ENCODE measurements at regions not wholly inside any gene's neighbourhood (a gene's known extent, or its start where the extent isn't known, plus 50 kb on each side); places are given as distances from the start of the nearest gene placed in this dataset.

DNA sequence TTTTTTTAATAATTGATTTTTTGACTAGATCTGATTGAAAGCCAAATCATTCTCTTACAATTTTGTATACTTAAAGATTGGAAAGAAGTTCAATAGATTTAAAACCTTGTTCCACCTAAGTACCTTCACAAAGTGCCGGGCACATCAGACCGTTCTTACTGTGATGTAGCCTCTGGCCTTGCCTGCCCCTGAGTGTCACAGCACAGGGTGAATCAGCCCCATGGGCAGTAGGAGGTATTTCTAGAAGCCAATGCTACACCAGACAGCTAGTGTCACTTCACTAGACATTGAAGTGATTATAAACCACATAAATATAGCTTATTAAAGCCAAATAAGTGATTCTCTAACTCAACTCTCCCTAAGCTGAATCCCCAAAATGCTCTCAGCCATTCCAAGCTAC, 131.3 kb downstream of the LACC1 start:
- H3K36me3 Mint-ChIP-seq (ENCODE audit: low read depth): no peaks in the 10 kb centered on the region
- DNase-seq (ENCODE audit: low read depth, low spot score): no peak

DNA sequence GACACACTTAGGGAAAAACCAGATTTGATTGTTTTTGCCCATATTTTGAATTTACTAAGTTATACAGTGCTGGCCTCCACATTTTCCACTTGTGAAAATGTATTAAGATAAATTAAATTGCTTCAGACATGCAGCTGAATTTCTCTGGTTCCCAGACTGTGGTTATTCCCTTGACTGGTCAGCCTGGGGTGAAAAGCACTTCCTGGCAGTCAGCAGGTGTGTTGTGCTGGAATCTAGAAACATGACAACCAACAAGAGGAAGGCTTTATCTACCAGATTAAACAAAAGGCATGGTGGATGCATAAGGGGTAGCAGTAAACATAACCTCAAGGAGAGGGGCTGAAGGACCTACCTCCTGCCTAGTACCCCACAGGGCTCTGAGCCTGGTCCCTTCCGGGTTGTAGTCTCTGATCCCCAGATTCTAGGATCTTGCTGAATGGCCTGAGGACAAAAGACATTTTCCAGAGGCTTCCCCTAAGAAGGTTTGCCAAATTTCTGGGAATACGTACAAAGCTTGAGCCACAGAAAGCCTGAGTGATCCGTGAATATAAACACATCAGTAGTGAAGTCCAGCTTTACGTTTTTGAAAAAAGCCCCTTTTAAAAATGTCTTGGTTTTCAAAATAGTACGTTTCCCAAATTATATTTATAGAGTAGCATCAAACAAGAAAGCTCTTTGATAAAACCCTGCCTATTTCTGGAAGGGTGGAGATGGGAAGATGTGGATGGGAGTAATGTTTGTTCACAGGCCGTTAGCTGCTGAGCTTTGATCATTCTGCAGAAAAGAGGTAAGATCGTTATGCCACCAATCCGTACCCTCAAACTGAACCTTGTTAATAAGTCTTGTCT, 133.4 kb downstream of the LACC1 start:
- Mint-ChIP-seq H3K4me3 (no peak overlapping the region), H3K36me3 (ENCODE audit: low read depth) (no peaks in the 10 kb centered on the region), H3K4me1 (peaks cover 20% of the 10 kb centered on the region), H3K27ac (ENCODE audit: unreplicated experiment) (no peak overlapping the region), H3K9me3 (no peaks in the 10 kb centered on the region), H3K27me3 (ENCODE audit: low read depth) (no peaks in the 10 kb centered on the region)
- TF ChIP-seq CTCF (conservative IDR thresholded peaks at IDR 0.05): no peak
- no peak for DNase-seq (ENCODE audit: low read depth, low spot score)

More for the DNA sequence above, 131.3 kb downstream of the LACC1 start:
- peaks cover 10% of the 10 kb centered on the region for H3K4me1 Mint-ChIP-seq
- H3K9me3 Mint-ChIP-seq: peaks cover 4% of the 10 kb centered on the region
- H3K27ac Mint-ChIP-seq (ENCODE audit: unreplicated experiment): no peak overlapping the region
- no peak overlapping the region for H3K4me3 Mint-ChIP-seq
- no peaks in the 10 kb centered on the region for H3K27me3 Mint-ChIP-seq (ENCODE audit: low read depth)
- no peak for TF ChIP-seq CTCF (conservative IDR thresholded peaks at IDR 0.05)

- H3K36me3 Mint-ChIP-seq (ENCODE audit: low read depth): no peaks in the 10 kb centered on the region
- peaks cover 25% of the 10 kb centered on the region for H3K4me1 Mint-ChIP-seq
- no peak for DNase-seq (ENCODE audit: low read depth, low spot score)
- no peak overlapping the region for H3K4me3 Mint-ChIP-seq
- no peak for TF ChIP-seq CTCF (conservative IDR thresholded peaks at IDR 0.05)
- no peaks in the 10 kb centered on the region for H3K9me3 Mint-ChIP-seq
- H3K27ac Mint-ChIP-seq (ENCODE audit: unreplicated experiment): no peak overlapping the region
- H3K27me3 Mint-ChIP-seq (ENCODE audit: low read depth): no peaks in the 10 kb centered on the region
Observed at GRCh38 chr13:44013758-44014291, 134.1 kb downstream of the LACC1 start.

DNA sequence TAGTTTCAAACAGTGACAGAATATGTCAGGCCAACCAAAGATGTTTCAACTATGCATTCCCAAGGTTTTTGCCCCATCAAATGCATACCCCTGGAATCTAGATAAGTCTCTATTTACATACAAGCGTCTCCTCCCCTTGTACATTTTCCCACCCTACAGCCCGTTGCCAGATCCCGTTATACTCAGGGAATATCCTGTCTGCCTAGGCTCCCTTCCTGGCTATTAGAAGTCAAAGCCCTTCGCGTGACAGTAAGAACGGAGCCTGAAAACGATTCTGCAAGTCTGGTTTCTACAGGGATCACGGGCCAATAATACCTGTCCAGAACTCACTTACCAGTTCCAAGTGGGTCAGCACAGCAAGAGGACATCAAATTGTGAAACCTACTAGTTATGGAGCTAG, 134.8 kb downstream of the LACC1 start:
- DNase-seq (ENCODE audit: low read depth, low spot score): no peak
- H3K27me3 Mint-ChIP-seq (ENCODE audit: low read depth): no peaks in the 10 kb centered on the region
- no peaks in the 10 kb centered on the region for H3K36me3 Mint-ChIP-seq (ENCODE audit: low read depth)
- no peak for TF ChIP-seq CTCF (conservative IDR thresholded peaks at IDR 0.05)
- no peak overlapping the region for H3K27ac Mint-ChIP-seq (ENCODE audit: unreplicated experiment)
- no peak overlapping the region for H3K4me3 Mint-ChIP-seq
- peaks cover 25% of the 10 kb centered on the region for H3K4me1 Mint-ChIP-seq
- H3K9me3 Mint-ChIP-seq: no peaks in the 10 kb centered on the region

DNA sequence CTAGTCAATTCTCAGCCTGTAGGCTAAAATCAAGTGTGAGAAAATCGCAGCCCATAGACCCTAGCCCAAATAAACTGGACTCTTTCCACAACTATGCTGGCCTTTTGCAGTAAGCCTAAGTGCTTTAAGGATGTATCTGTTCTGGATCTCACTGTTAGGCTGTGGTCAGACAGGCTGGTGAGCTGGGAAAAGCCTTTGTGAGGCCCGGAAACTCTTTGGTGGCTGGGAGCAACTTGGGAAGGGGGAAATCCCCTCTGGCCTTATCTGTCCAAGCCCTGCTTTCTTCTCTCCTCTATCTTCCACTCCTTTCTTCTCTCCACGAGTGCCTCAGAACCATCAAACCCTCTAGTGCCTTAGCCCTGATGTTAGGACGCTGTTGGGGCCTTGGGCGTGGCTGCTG, 135.4 kb downstream of the LACC1 start:
- Mint-ChIP-seq H3K27ac (ENCODE audit: unreplicated experiment) (no peak overlapping the region), H3K36me3 (ENCODE audit: low read depth) (no peaks in the 10 kb centered on the region), H3K9me3 (no peaks in the 10 kb centered on the region), H3K27me3 (ENCODE audit: low read depth) (no peaks in the 10 kb centered on the region), H3K4me1 (peaks cover 25% of the 10 kb centered on the region), H3K4me3 (no peak overlapping the region)
- no peak for TF ChIP-seq CTCF (conservative IDR thresholded peaks at IDR 0.05)
- no peak for DNase-seq (ENCODE audit: low read depth, low spot score)
